Activated CD8-positive, alpha-beta T cell treated with anti-CD3 and anti-CD28 coated beads, Interleukin-2, amount 10 ng/mL, durations not matched to agents 7 days and 5 days (primary cell): ENCODE measurements at regions not wholly inside any gene's neighbourhood (a gene's known extent, or its start where the extent isn't known, plus 50 kb on each side); places are given as distances from the start of the nearest gene placed in this dataset.
"Not testable (repeated sequence)": the region's sequence is repeated elsewhere in the genome, so short reads cannot be mapped to it uniquely, and the experiment has no call there.

Experiments used
- ATAC-seq: fragments of 150-1000 bp; cut with Tn5 transposase; one replicate; pipeline ENCODE4 v1.10.0; 2021; ENCODE audit warnings: moderate library complexity
- CTCF ChIA-PET: fragments of 350-600 bp; sonication (Branson Sonifier 250); formaldehyde crosslinking; loops from one replicate; lab custom pipeline; 2021; ENCODE audit warnings: antibody characterized with exemption; lab: Charles Lee
- POLR2A ChIA-PET: fragments of 350-600 bp; sonication (Branson Sonifier 250); formaldehyde crosslinking; loops from one replicate; lab custom pipeline; 2021; ENCODE audit warnings: antibody characterized with exemption; lab: Charles Lee
- DNase-seq: peaks from one replicate; pipeline ENCODE4 v3.0.0-alpha.2; 2020
- H3K27ac Mint-ChIP-seq: one replicate; pipeline ENCODE4 v1.8.0; 2021; ENCODE audit warnings: mild to moderate bottlenecking, mixed read lengths
- H3K27me3 Mint-ChIP-seq: one replicate; pipeline ENCODE4 v1.8.0; 2021; ENCODE audit warnings: low read depth, mixed read lengths
- H3K36me3 Mint-ChIP-seq: one replicate; pipeline ENCODE4 v1.8.0; 2021; ENCODE audit warnings: low read depth, mixed read lengths
- H3K4me1 Mint-ChIP-seq: one replicate; pipeline ENCODE4 v1.8.0; 2021; ENCODE audit warnings: low read depth, mixed read lengths
- H3K4me3 Mint-ChIP-seq: one replicate; pipeline ENCODE4 v1.8.0; 2021; ENCODE audit warnings: mild to moderate bottlenecking, mixed read lengths
- H3K9me3 Mint-ChIP-seq: one replicate; pipeline ENCODE4 v1.8.0; 2022; ENCODE audit warnings: mixed read lengths; ENCODE audit not compliant: insufficient read depth

GRCh38 chrX:40402831-40403533 lies 177.8 kb upstream of the ATP6AP2 start:
- ATAC-seq, result no peak
- no peaks in the 10 kb centered on the region for H3K4me1 Mint-ChIP-seq
- H3K27ac Mint-ChIP-seq, result no peak overlapping the region
- CTCF ChIA-PET, result no interaction called here
- H3K27me3 Mint-ChIP-seq, result peaks cover 5% of the 10 kb centered on the region
- H3K36me3 Mint-ChIP-seq, result no peaks in the 10 kb centered on the region
- no peaks in the 10 kb centered on the region for H3K9me3 Mint-ChIP-seq
- no peak for DNase-seq
- H3K4me3 Mint-ChIP-seq, result no peak overlapping the region
- POLR2A ChIA-PET, result no interaction called here

DNA sequence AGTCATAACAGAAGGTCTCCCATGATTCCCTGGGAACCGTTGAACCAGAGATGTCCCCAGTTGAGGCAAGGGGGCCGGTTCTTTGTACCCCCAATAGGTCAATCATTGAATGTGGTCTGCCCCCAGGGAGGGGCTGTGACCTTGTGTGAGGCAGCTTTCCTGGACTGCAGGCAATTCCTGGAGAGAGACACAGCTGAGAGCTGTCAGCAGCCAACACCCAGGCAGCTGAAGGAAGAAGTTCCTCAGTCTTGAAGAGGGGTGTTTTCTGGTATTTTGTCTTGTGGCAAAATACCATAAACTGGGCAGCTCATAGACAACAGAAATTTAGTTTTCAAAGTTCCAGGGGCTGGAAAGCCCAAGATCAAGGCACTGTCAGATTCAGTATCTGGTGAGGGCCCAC lies 185.7 kb upstream of the ATP6AP2 start:
- no peak overlapping the region for H3K4me3 Mint-ChIP-seq
- no peak overlapping the region for H3K27ac Mint-ChIP-seq
- CTCF ChIA-PET, result no interaction called here
- H3K4me1 Mint-ChIP-seq, result no peaks in the 10 kb centered on the region
- ATAC-seq (no peak), DNase-seq (no peak)
- H3K9me3 Mint-ChIP-seq, result no peaks in the 10 kb centered on the region
- POLR2A ChIA-PET, result no interaction called here
- H3K36me3 Mint-ChIP-seq, result no peaks in the 10 kb centered on the region
- H3K27me3 Mint-ChIP-seq, result no peaks in the 10 kb centered on the region

GRCh38 chrX:40394302-40394701 lies 186.5 kb upstream of the ATP6AP2 start:
- Mint-ChIP-seq H3K27ac (no peak overlapping the region), H3K9me3 (no peaks in the 10 kb centered on the region), H3K4me1 (no peaks in the 10 kb centered on the region), H3K27me3 (no peaks in the 10 kb centered on the region), H3K4me3 (no peak overlapping the region), H3K36me3 (no peaks in the 10 kb centered on the region)
- ATAC-seq, result no peak
- ChIA-PET POLR2A (no interaction called here), CTCF (no interaction called here)
- no peak for DNase-seq

DNA sequence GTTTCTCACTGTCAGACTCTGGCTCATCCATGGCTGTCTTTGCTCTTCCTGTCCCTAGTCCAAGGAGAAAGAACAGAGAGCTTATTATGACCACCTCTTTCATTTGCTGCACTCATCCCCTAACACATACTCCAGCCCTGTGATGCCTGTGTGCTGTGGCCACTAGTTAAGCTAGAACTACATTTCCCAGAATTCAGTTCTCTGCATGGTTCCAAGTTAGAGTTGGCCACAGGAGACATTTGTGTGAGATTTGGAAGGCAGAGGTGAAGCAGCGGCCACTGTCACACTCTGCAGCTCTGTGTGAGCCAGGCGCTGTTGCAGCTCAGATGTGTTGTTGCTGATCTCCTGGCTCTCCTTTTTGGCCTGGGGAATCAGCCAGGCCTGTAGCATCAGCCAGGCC lies 188.2 kb upstream of the ATP6AP2 start:
- no peaks in the 10 kb centered on the region for H3K27me3 Mint-ChIP-seq
- ChIA-PET POLR2A (no interaction called here), CTCF (no interaction called here)
- ATAC-seq, result no peak
- no peak overlapping the region for H3K4me3 Mint-ChIP-seq
- H3K27ac Mint-ChIP-seq, result no peak overlapping the region
- H3K9me3 Mint-ChIP-seq, result no peaks in the 10 kb centered on the region
- no peaks in the 10 kb centered on the region for H3K4me1 Mint-ChIP-seq
- H3K36me3 Mint-ChIP-seq, result no peaks in the 10 kb centered on the region
- DNase-seq, result no peak

- ATAC-seq (no peak), DNase-seq (no peak)
- Mint-ChIP-seq H3K4me3 (no peak overlapping the region), H3K4me1 (no peaks in the 10 kb centered on the region), H3K27ac (no peak overlapping the region), H3K9me3 (no peaks in the 10 kb centered on the region), H3K27me3 (no peaks in the 10 kb centered on the region), H3K36me3 (no peaks in the 10 kb centered on the region)
- ChIA-PET POLR2A (no interaction called here), CTCF (no interaction called here)
Observed at GRCh38 chrX:40391662-40392061, 189.1 kb upstream of the ATP6AP2 start.

- no peak overlapping the region for H3K27ac Mint-ChIP-seq
- H3K9me3 Mint-ChIP-seq, result no peaks in the 10 kb centered on the region
- ATAC-seq (no peak), DNase-seq (no peak)
- H3K27me3 Mint-ChIP-seq, result no peaks in the 10 kb centered on the region
- CTCF ChIA-PET, result no interaction called here
- H3K4me3 Mint-ChIP-seq, result no peak overlapping the region
- H3K36me3 Mint-ChIP-seq, result no peaks in the 10 kb centered on the region
- no peaks in the 10 kb centered on the region for H3K4me1 Mint-ChIP-seq
- POLR2A ChIA-PET, result no interaction called here
Observed at GRCh38 chrX:40389555-40389954, 191.2 kb upstream of the ATP6AP2 start.

GRCh38 chrX:40388441-40388840 lies 192.3 kb upstream of the ATP6AP2 start:
- H3K4me3 Mint-ChIP-seq, result no peak overlapping the region
- H3K4me1 Mint-ChIP-seq, result no peaks in the 10 kb centered on the region
- DNase-seq (no peak), ATAC-seq (no peak)
- POLR2A ChIA-PET, result no interaction called here
- no peaks in the 10 kb centered on the region for H3K36me3 Mint-ChIP-seq
- H3K27ac Mint-ChIP-seq, result no peak overlapping the region
- H3K27me3 Mint-ChIP-seq, result no peaks in the 10 kb centered on the region
- CTCF ChIA-PET, result no interaction called here
- H3K9me3 Mint-ChIP-seq, result no peaks in the 10 kb centered on the region

GRCh38 chrX:40387869-40388268 lies 192.9 kb upstream of the ATP6AP2 start:
- H3K27ac Mint-ChIP-seq, ATAC-seq, H3K9me3 Mint-ChIP-seq, H3K36me3 Mint-ChIP-seq, CTCF ChIA-PET, H3K4me1 Mint-ChIP-seq, DNase-seq, H3K4me3 Mint-ChIP-seq, POLR2A ChIA-PET, H3K27me3 Mint-ChIP-seq: not testable (repeated sequence)

DNA sequence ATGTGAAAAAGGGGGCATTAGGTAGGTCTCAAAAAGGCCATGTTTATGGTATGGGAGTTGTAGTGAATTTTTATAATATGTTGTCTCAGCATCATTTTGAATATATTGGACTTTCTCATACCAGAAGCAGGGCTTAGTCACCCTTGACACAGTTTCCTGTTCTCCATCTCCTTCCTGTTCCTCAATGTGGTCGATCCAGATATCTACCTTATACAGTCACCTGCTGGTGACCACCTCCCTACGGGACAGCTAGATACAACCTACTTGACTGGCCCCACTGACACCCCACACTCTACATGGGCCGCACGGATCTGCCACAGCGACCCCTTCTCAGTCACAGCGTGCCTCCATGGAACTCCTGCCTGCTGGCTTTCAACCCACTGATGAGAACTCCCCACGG lies 193.5 kb upstream of the ATP6AP2 start:
- H3K4me3 Mint-ChIP-seq, POLR2A ChIA-PET, CTCF ChIA-PET, H3K36me3 Mint-ChIP-seq, H3K4me1 Mint-ChIP-seq, H3K27me3 Mint-ChIP-seq, H3K9me3 Mint-ChIP-seq, ATAC-seq, DNase-seq, H3K27ac Mint-ChIP-seq: not testable (repeated sequence)

DNA sequence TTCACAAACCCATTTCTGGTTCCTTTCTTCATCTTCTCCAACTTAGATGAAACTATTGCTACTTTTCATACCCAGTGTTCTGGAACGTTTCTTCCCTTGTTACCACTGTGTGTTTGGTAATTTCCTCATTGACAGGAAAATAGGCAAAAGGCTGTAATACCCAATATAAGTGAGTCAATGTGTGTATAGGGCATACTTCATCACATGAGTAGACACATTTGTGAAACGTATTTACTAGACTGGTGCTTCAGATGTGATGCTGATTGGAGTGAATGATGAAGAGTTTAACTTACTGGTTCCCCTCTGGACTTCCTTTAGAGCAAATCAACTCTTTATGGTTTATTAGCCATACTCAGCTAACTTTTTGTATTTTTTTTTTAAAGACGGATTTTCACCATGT lies 195.1 kb upstream of the ATP6AP2 start:
- ATAC-seq, result no peak
- no peak overlapping the region for H3K4me3 Mint-ChIP-seq
- no peaks in the 10 kb centered on the region for H3K4me1 Mint-ChIP-seq
- no peaks in the 10 kb centered on the region for H3K36me3 Mint-ChIP-seq
- H3K9me3 Mint-ChIP-seq, result no peaks in the 10 kb centered on the region
- CTCF ChIA-PET, result no interaction called here
- H3K27me3 Mint-ChIP-seq, result no peaks in the 10 kb centered on the region
- POLR2A ChIA-PET, result no interaction called here
- no peak overlapping the region for H3K27ac Mint-ChIP-seq
- no peak for DNase-seq

DNA sequence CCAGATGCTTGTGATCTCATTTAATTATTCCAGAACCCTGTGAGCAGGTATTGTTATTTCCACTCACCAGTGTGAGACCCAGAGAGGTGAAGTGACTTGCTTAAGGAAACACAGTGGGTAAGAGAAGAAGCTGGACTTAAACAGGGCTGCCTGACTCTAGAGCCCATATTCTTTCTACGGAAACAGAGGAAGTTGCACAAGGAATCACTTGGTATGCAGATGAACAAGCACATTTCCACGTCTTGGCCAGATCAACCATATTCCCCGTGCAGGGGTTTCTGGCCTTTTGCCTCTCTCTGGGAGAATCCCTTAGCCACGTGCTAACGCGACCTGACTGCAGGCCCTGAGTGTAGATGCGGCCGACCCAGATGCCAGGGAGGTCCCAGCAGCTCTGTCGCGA lies 195.5 kb upstream of the ATP6AP2 start:
- Mint-ChIP-seq H3K27me3 (no peaks in the 10 kb centered on the region), H3K27ac (no peak overlapping the region), H3K9me3 (no peaks in the 10 kb centered on the region), H3K36me3 (no peaks in the 10 kb centered on the region), H3K4me1 (no peaks in the 10 kb centered on the region), H3K4me3 (no peak overlapping the region)
- DNase-seq (no peak), ATAC-seq (no peak)
- ChIA-PET CTCF (no interaction called here), POLR2A (no interaction called here)

DNA sequence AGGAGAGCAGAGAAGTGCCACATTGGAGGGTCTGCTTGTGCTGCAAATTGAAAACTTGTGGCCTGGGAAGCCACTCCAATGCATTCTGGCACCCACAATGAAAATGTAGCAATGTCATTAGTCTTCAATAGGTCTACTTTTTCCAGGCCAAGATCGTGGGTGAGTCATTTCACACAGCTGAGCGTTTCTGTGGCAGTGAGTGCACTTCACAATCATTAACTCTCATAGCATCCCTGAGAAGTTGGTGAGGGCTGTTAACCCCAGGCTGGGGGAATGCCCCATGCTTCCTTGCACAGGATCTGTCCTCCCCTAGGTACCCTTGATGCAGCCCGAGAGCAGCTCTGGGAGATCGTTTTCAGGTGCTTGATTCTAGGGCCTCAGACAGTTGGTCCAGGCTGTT lies 196.8 kb upstream of the ATP6AP2 start:
- Mint-ChIP-seq H3K4me1 (no peaks in the 10 kb centered on the region), H3K27me3 (no peaks in the 10 kb centered on the region), H3K27ac (no peak overlapping the region), H3K4me3 (no peak overlapping the region), H3K9me3 (no peaks in the 10 kb centered on the region), H3K36me3 (no peaks in the 10 kb centered on the region)
- POLR2A ChIA-PET, result no interaction called here
- CTCF ChIA-PET, result no interaction called here
- ATAC-seq (no peak), DNase-seq (no peak)

DNA sequence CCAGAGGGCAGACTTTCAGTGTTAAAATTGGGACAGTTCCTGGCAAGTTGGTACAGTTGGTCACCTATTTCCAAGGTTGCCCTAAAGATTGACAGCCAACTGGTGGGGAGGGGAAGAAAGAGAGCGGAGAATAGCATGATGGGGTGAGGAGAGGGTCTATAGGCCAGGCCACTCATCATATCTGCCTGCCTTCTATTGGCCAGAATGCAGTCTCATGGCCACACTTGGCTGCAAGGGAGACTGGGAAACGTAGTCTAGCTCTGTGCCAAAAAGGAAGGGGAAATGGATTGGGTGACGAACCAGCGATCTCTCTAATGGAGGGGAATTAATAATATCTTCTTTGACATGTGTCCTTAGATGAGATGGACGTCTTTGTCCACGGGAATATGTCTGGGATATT lies 197.4 kb upstream of the ATP6AP2 start:
- Mint-ChIP-seq H3K4me3 (no peak overlapping the region), H3K36me3 (no peaks in the 10 kb centered on the region), H3K9me3 (no peaks in the 10 kb centered on the region), H3K27me3 (no peaks in the 10 kb centered on the region), H3K27ac (no peak overlapping the region), H3K4me1 (no peaks in the 10 kb centered on the region)
- ChIA-PET POLR2A (no interaction called here), CTCF (no interaction called here)
- no peak for DNase-seq
- ATAC-seq, result no peak
